ENCODE measurements at regions not wholly inside any gene's neighbourhood (a gene's known extent, or its start where the extent isn't known, plus 50 kb on each side); places are given as distances from the start of the nearest gene placed in this dataset.
"Not testable (repeated sequence)": the region's sequence is repeated elsewhere in the genome, so short reads cannot be mapped to it uniquely, and the experiment has no call there.

- no peak for DNase-seq
Measured at GRCh38 chr18:30618567-30618966, 424.0 kb downstream of the DSC3 start.

- DNase-seq: no peak
Measured at GRCh38 chr18:30616414-30616813, 426.1 kb downstream of the DSC3 start.

GRCh38 chr18:30613467-30613801, 429.1 kb downstream of the DSC3 start:
- DNase-seq: no peak

- DNase-seq: no peak
Measured at GRCh38 chr18:30601541-30601940, 441.0 kb downstream of the DSC3 start.

GRCh38 chr18:30597202-30597601, 445.3 kb downstream of the DSC3 start:
- no peak for DNase-seq

- no peak for DNase-seq
Measured at GRCh38 chr18:30596635-30597034, 445.9 kb downstream of the DSC3 start.

GRCh38 chr18:30595942-30596341, 446.6 kb downstream of the DSC3 start:
- DNase-seq: no peak

GRCh38 chr18:30594911-30595310, 447.6 kb downstream of the DSC3 start:
- not testable (repeated sequence) for DNase-seq

GRCh38 chr18:30591462-30591861, 451.1 kb downstream of the DSC3 start:
- no peak for DNase-seq

- DNase-seq: no peak
Measured at GRCh38 chr18:30588673-30589164, 453.8 kb downstream of the DSC3 start.

- no peak for DNase-seq
Measured at GRCh38 chr18:30583768-30584167, 458.8 kb downstream of the DSC3 start.

GRCh38 chr18:30582078-30582477, 460.5 kb downstream of the DSC3 start:
- no peak for DNase-seq

- no peak for DNase-seq
Measured at GRCh38 chr18:30578707-30579106, 463.8 kb downstream of the DSC3 start.

GRCh38 chr18:30572214-30572613, 470.3 kb downstream of the DSC3 start:
- no peak for DNase-seq

- no peak for DNase-seq
Measured at GRCh38 chr18:30568333-30568732, 474.2 kb downstream of the DSC3 start.

GRCh38 chr18:30566877-30567276, 475.7 kb downstream of the DSC3 start:
- DNase-seq: no peak

GRCh38 chr18:30562231-30562630, 480.3 kb downstream of the DSC3 start:
- no peak for DNase-seq

GRCh38 chr18:30556112-30556511, 486.4 kb downstream of the DSC3 start:
- DNase-seq: no peak

- DNase-seq: no peak
Measured at GRCh38 chr18:30545393-30545792, 497.1 kb downstream of the DSC3 start.

GRCh38 chr18:30544141-30544540, 498.4 kb downstream of the DSC3 start:
- no peak for DNase-seq

- DNase-seq: no peak
Measured at GRCh38 chr18:30533716-30534115, 508.8 kb downstream of the DSC3 start.

- DNase-seq: no peak
Measured at GRCh38 chr18:30527917-30528316, 514.6 kb downstream of the DSC3 start.

GRCh38 chr18:30527226-30527625, 515.3 kb downstream of the DSC3 start:
- DNase-seq: no peak

- no peak for DNase-seq
Measured at GRCh38 chr18:30522288-30522929, 520.1 kb downstream of the DSC3 start.

- no peak for DNase-seq
Measured at GRCh38 chr18:30514059-30514458, 528.5 kb downstream of the DSC3 start.
